Liver (tissue), 8 donors: ENCODE measurements at regions not wholly inside any gene's neighbourhood (a gene's known extent, or its start where the extent isn't known, plus 50 kb on each side); places are given as distances from the start of the nearest gene placed in this dataset.

ENCODE experiments used
- DNase-seq: peaks from one replicate; pipeline ENCODE4 v3.0.0-alpha.2; 2017; ENCODE audit warnings: low spot score
- H3K27ac ChIP-seq, 2 donors: one replicate each; pipeline ENCODE4 v1.7.0; 2013; ENCODE audit warnings: inconsistent platforms in 2 of 2, low read length in 2 of 2, control low read depth in 1 of 2, low read depth in 1 of 2, mild to moderate bottlenecking in 1 of 2
- H3K27me3 ChIP-seq, 4 donors: one replicate each; pipeline versions ENCODE4 v1.6.1 to v1.7.0; 2013; ENCODE audit warnings: low read length in 3 of 4, inconsistent platforms in 1 of 4, mild to moderate bottlenecking in 1 of 4, moderate library complexity in 1 of 4; ENCODE audit not compliant: control insufficient read depth in 4 of 4, insufficient read depth in 4 of 4
- H3K36me3 ChIP-seq, 4 donors: one replicate each; pipeline versions ENCODE4 v1.6.1 to v1.7.0; 2013; ENCODE audit warnings: low read length in 3 of 4, mild to moderate bottlenecking in 3 of 4, low read depth in 1 of 4, moderate library complexity in 1 of 4; ENCODE audit not compliant: control insufficient read depth in 4 of 4, insufficient read depth in 3 of 4
- H3K4me1 ChIP-seq, 4 donors: one replicate each; pipeline versions ENCODE4 v1.6.1 to v1.7.0; 2013; ENCODE audit warnings: low read length in 3 of 4, mild to moderate bottlenecking in 3 of 4, moderate library complexity in 1 of 4; ENCODE audit not compliant: control insufficient read depth in 4 of 4, insufficient read depth in 4 of 4
- H3K4me3 ChIP-seq, 3 donors: one replicate each; pipeline versions ENCODE4 v1.6.1 to v1.7.0; 2013; ENCODE audit warnings: low read length in 3 of 3, control low read depth in 1 of 3, low read depth in 1 of 3, mild to moderate bottlenecking in 1 of 3
- H3K9ac ChIP-seq, 2 donors: one replicate each; pipeline ENCODE4 v1.7.0; 2013; ENCODE audit warnings: low read length in 2 of 2, mild to moderate bottlenecking in 2 of 2, moderate library complexity in 2 of 2, control low read depth in 1 of 2, low read depth in 1 of 2
- H3K9me3 ChIP-seq, 4 donors: one replicate each; pipeline versions ENCODE4 v1.6.1 to v1.7.0; 2013; ENCODE audit warnings: low read length in 3 of 4; ENCODE audit not compliant: control insufficient read depth in 4 of 4
- EGR1 ChIP-seq, 2 donors: IDR thresholded peaks; 2 replicates each; pipeline ENCODE4 v1.6.1; 2016 to 2018; ENCODE audit warnings: antibody characterized with exemption in 2 of 2, low read depth in 2 of 2
- FOXA1 ChIP-seq: IDR thresholded peaks from 2 replicates; pipeline ENCODE4 v1.6.1; 2016; ENCODE audit warnings: antibody characterized with exemption
- FOXA2 ChIP-seq: IDR thresholded peaks from 2 replicates; pipeline ENCODE4 v1.6.1; 2016; ENCODE audit warnings: antibody characterized with exemption
- GABPA ChIP-seq, 2 donors: IDR thresholded peaks in 1 of 2; conservative IDR thresholded peaks in 1 of 2; 2 replicates each; pipeline ENCODE4 v1.6.1; 2016; ENCODE audit warnings: antibody characterized with exemption in 2 of 2, mild to moderate bottlenecking in 1 of 2, moderate library complexity in 1 of 2
- HNF4A ChIP-seq, 2 donors: conservative IDR thresholded peaks; 2 replicates each; pipeline ENCODE4 v1.6.1; 2016; ENCODE audit warnings: antibody characterized with exemption in 2 of 2, mild to moderate bottlenecking in 2 of 2
- HNF4G ChIP-seq: IDR thresholded peaks from 2 replicates; pipeline ENCODE4 v1.6.1; 2016; ENCODE audit warnings: antibody characterized with exemption
- JUND ChIP-seq, 2 donors: IDR thresholded peaks; 2 replicates each; pipeline ENCODE4 v1.6.1; 2016; ENCODE audit warnings: antibody characterized with exemption in 2 of 2
- MAX ChIP-seq: IDR thresholded peaks from 2 replicates; pipeline ENCODE4 v1.6.1; 2016; ENCODE audit warnings: antibody characterized with exemption
- NR2F2 ChIP-seq: IDR thresholded peaks from 2 replicates; pipeline ENCODE4 v1.6.1; 2016; ENCODE audit warnings: antibody characterized with exemption
- RAD21 ChIP-seq, 2 donors: IDR thresholded peaks; 2 replicates each; pipeline ENCODE4 v1.6.1; 2016; ENCODE audit warnings: antibody characterized with exemption in 2 of 2, mild to moderate bottlenecking in 2 of 2
- REST ChIP-seq: IDR thresholded peaks from 2 replicates; pipeline ENCODE4 v1.6.1; 2016; ENCODE audit warnings: antibody characterized with exemption, mild to moderate bottlenecking
- RXRA ChIP-seq, 2 donors: IDR thresholded peaks; 2 replicates each; pipeline ENCODE4 v1.6.1; 2017 to 2018; ENCODE audit warnings: antibody characterized with exemption in 2 of 2, mild to moderate bottlenecking in 1 of 2
- SP1 ChIP-seq: IDR thresholded peaks from 2 replicates; pipeline ENCODE4 v1.6.1; 2018; ENCODE audit warnings: antibody characterized with exemption, mild to moderate bottlenecking
- TAF1 ChIP-seq: conservative IDR thresholded peaks from 2 replicates; pipeline ENCODE4 v1.6.1; 2016; ENCODE audit warnings: antibody characterized with exemption, mild to moderate bottlenecking
- YY1 ChIP-seq: IDR thresholded peaks from 2 replicates; pipeline ENCODE4 v1.6.1; 2016; ENCODE audit warnings: antibody characterized with exemption, mild to moderate bottlenecking
- ZBTB33 ChIP-seq: IDR thresholded peaks from 2 replicates; pipeline ENCODE4 v1.6.1; 2016; ENCODE audit warnings: antibody characterized with exemption
- WGBS: extraction: QIAGEN DNeasy Blood & Tissue Kit; methylation state at CpG from one replicate; pipeline ENCODE4 v1.1.7; 2013; 5-methylcytosine and 5-hydroxymethylcytosine counted together
- TF ChIP-seq, protein P1 (sequence below): fragments of 150-350 bp; IDR thresholded peaks from 2 replicates; pipeline ENCODE4 v1.5.1; 2017; ENCODE audit warnings: improper control_type of control experiment, low read depth, low read length; ENCODE audit not compliant: missing input control
- donor health status: healthy.
- donor health status: healthy.
- donor health status: healthy.
- donor health status: healthy.
- donor health status: healthy.

DNA sequence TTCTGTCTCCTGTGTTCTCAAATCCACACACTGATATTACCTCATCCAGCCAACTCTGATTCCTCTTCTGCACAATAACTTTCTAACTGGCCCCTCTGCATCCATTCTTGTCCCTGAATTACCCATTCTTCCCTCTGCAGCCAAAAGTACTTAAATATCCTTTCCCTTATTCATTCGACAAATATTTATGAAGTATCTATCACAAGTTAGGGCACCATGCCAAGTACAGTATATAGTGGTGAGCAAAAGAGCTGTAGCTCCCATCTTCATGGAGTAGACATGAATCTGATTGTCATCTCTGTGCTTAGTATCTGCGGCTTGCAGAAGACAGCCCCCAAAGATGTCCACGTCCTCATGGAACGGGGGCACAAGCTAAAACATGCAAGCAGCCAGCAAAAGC is 316.8 kb downstream of the SETD4 start:
- no peak for DNase-seq
- H3K36me3 ChIP-seq: no peaks in the 10 kb centered on the region
- H3K4me3 ChIP-seq: no peak overlapping the region
- H3K9ac ChIP-seq: no peak overlapping the region
- no peak for TF ChIP-seq RAD21 (IDR thresholded peaks at IDR 0.05)
- TF ChIP-seq ZBTB33: no peak
- TF ChIP-seq HNF4A (conservative IDR thresholded peaks at IDR 0.05): no peak
- TF ChIP-seq JUND (IDR thresholded peaks at IDR 0.05): no peak
- TF ChIP-seq TAF1: no peak
- no peak for TF ChIP-seq REST
- TF ChIP-seq FOXA1: no peak
- no peak for TF ChIP-seq FOXA2
- TF ChIP-seq GABPA (IDR thresholded peaks at IDR 0.05 in 1 of 2, conservative IDR thresholded peaks at IDR 0.05 in 1 of 2): no peak
- TF ChIP-seq, protein P1, sequence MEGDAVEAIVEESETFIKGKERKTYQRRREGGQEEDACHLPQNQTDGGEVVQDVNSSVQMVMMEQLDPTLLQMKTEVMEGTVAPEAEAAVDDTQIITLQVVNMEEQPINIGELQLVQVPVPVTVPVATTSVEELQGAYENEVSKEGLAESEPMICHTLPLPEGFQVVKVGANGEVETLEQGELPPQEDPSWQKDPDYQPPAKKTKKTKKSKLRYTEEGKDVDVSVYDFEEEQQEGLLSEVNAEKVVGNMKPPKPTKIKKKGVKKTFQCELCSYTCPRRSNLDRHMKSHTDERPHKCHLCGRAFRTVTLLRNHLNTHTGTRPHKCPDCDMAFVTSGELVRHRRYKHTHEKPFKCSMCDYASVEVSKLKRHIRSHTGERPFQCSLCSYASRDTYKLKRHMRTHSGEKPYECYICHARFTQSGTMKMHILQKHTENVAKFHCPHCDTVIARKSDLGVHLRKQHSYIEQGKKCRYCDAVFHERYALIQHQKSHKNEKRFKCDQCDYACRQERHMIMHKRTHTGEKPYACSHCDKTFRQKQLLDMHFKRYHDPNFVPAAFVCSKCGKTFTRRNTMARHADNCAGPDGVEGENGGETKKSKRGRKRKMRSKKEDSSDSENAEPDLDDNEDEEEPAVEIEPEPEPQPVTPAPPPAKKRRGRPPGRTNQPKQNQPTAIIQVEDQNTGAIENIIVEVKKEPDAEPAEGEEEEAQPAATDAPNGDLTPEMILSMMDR: no peak
- no peak for TF ChIP-seq EGR1 (IDR thresholded peaks at IDR 0.05; ENCODE audit: low read depth in 2 of 2)
- TF ChIP-seq NR2F2: no peak
- TF ChIP-seq MAX: no peak
- no peak for TF ChIP-seq SP1
- no peak for TF ChIP-seq RXRA (IDR thresholded peaks at IDR 0.05)
- TF ChIP-seq HNF4G: no peak
- TF ChIP-seq YY1: no peak
- peaks cover 0 to 7% (median 1%) of the 10 kb centered on the region in 4 donors for H3K27me3 ChIP-seq
- peaks cover 0 to 5% (median 4%) of the 10 kb centered on the region in 4 donors for H3K9me3 ChIP-seq
- no peaks in the 10 kb centered on the region for H3K4me1 ChIP-seq
- 85% methylated on average over 4 of the region's 4 CpGs for WGBS
- H3K27ac ChIP-seq: no peak overlapping the region
